ENCODE measurements at regions not wholly inside any gene's neighbourhood (a gene's known extent, or its start where the extent isn't known, plus 50 kb on each side); places are given as distances from the start of the nearest gene placed in this dataset.

DNA sequence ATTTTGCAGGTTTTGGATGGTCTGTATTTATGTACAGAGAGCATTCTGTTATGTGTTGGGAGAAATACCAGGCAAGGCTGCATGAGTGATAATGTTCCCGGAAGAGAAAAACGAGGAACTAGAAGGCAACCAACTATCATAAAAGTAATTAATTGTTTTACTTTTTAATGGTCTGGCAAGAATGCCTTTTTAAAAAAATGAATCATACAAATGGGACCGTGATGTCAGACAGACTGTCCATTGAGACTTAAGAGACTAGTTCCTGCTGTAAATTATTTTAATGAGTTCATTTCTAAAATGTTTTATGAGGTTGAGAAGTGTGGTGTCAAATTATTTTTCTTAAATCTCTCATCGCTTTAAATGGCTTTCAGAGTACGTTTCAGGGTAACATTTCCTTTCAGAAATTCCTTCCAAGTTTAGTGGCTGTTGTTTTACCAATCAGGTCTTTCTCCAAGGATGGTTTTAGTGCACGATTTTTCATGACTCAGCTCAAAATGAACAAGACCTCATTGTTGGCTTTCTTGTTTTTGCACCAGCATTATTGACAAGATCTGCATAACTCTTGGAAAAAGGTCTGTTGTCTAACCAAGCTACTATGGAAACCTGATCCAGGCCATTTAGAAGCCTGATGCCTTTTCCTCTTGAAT, 86.1 kb upstream of the ARHGAP5 start:
- no peak overlapping the region for H3K4me3 Mint-ChIP-seq (ENCODE audit: unreplicated experiment)
- no peaks in the 10 kb centered on the region for H3K36me3 Mint-ChIP-seq (ENCODE audit: low read depth, unreplicated experiment)
- peaks cover 7% of the 10 kb centered on the region for H3K4me1 Mint-ChIP-seq (ENCODE audit: unreplicated experiment)
- no peak overlapping the region for H3K27ac Mint-ChIP-seq (ENCODE audit: unreplicated experiment)
- TF ChIP-seq, protein P1, sequence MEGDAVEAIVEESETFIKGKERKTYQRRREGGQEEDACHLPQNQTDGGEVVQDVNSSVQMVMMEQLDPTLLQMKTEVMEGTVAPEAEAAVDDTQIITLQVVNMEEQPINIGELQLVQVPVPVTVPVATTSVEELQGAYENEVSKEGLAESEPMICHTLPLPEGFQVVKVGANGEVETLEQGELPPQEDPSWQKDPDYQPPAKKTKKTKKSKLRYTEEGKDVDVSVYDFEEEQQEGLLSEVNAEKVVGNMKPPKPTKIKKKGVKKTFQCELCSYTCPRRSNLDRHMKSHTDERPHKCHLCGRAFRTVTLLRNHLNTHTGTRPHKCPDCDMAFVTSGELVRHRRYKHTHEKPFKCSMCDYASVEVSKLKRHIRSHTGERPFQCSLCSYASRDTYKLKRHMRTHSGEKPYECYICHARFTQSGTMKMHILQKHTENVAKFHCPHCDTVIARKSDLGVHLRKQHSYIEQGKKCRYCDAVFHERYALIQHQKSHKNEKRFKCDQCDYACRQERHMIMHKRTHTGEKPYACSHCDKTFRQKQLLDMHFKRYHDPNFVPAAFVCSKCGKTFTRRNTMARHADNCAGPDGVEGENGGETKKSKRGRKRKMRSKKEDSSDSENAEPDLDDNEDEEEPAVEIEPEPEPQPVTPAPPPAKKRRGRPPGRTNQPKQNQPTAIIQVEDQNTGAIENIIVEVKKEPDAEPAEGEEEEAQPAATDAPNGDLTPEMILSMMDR (IDR thresholded peaks at IDR 0.05; ENCODE audit: unreplicated experiment) = no peak
- no peaks in the 10 kb centered on the region for H3K9me3 Mint-ChIP-seq (ENCODE audit: unreplicated experiment)
- no peaks in the 10 kb centered on the region for H3K27me3 Mint-ChIP-seq (ENCODE audit: unreplicated experiment)
- DNase-seq (ENCODE audit: low spot score) = no peak

DNA sequence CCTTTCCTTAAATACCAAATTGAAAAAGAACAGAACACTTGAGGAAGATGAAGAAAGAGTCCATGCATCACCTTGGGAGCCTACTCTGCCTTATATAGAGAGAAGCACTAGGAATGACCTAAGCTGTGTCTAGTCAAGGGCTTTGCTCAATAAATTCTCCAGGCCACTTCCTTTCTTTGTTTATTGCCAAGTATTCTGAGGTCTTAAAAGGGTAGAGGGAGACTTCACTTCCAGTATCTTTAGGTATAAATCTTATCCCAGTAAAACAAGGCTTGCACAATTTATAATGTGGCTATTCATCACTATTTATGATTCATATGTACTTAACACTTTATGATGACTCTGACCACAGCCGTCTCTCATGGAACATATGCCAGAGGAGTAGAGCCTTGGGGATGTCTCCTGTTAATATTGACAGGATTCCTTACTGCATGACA, 85.1 kb upstream of the ARHGAP5 start:
- no peak for DNase-seq (ENCODE audit: low spot score)
- H3K27me3 Mint-ChIP-seq (ENCODE audit: unreplicated experiment) = no peaks in the 10 kb centered on the region
- no peaks in the 10 kb centered on the region for H3K36me3 Mint-ChIP-seq (ENCODE audit: low read depth, unreplicated experiment)
- H3K9me3 Mint-ChIP-seq (ENCODE audit: unreplicated experiment) = no peaks in the 10 kb centered on the region
- TF ChIP-seq, protein P1 (IDR thresholded peaks at IDR 0.05; ENCODE audit: unreplicated experiment) = no peak
- no peak overlapping the region for H3K4me3 Mint-ChIP-seq (ENCODE audit: unreplicated experiment)
- peaks cover 7% of the 10 kb centered on the region for H3K4me1 Mint-ChIP-seq (ENCODE audit: unreplicated experiment)
- H3K27ac Mint-ChIP-seq (ENCODE audit: unreplicated experiment) = no peak overlapping the region

DNA sequence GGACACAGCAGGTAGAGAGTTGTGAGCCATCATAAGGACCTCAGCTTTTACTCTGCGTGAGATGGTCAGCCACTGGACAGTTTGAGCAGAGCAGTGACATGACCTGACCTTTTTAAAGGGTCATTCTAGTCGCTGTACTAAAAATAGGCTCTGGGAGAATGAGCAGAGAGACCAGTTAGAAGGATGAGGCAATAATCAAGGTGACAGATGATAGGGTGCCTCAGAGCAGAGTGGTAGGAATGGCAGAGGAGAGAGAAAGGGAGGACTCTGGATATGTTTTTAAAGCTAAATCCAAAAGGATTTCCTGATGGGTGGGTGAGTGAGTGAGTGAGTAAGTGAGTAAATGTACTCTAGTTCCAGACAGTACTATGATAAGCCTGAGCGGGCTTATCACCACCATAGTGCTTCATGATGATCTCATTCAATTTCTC, 83.6 kb upstream of the ARHGAP5 start:
- no peaks in the 10 kb centered on the region for H3K36me3 Mint-ChIP-seq (ENCODE audit: low read depth, unreplicated experiment)
- H3K27ac Mint-ChIP-seq (ENCODE audit: unreplicated experiment) = no peak overlapping the region
- H3K4me1 Mint-ChIP-seq (ENCODE audit: unreplicated experiment) = peaks cover 7% of the 10 kb centered on the region
- no peaks in the 10 kb centered on the region for H3K27me3 Mint-ChIP-seq (ENCODE audit: unreplicated experiment)
- TF ChIP-seq, protein P1 (IDR thresholded peaks at IDR 0.05; ENCODE audit: unreplicated experiment) = no peak
- H3K4me3 Mint-ChIP-seq (ENCODE audit: unreplicated experiment) = no peak overlapping the region
- no peak for DNase-seq (ENCODE audit: low spot score)
- no peaks in the 10 kb centered on the region for H3K9me3 Mint-ChIP-seq (ENCODE audit: unreplicated experiment)

DNA sequence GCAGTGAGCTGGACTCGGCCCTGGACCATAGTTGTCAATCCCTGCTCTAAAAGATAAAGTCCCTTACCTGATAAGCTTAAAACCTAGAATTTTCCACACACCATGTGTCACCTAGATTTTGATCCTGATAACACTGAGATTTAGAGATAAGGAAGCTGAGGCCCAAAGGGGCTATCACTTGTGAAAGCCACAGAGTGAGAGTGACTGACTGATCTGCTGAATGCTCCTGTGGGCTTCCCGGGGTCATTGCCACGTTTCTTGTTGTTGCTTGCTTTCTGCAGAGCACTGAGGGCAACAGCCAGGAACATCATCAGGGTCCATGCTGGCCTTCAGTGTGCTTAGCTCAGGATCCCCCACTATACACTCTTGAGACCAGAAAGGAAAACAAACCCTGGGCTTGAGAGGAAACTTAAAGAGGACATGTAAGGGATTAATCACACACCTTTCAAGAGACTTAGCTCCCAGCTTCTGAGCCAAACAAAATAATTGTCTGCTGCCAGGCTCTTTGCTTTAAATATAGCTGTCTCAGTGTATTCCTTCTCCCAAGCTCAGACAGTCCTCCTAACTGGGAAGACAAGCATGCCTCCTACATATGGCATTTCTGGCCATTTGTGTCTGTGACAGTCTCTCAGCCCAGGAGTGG, 82.6 kb upstream of the ARHGAP5 start:
- Mint-ChIP-seq H3K27ac (ENCODE audit: unreplicated experiment) (no peak overlapping the region), H3K27me3 (ENCODE audit: unreplicated experiment) (no peaks in the 10 kb centered on the region), H3K4me3 (ENCODE audit: unreplicated experiment) (no peak overlapping the region), H3K9me3 (ENCODE audit: unreplicated experiment) (no peaks in the 10 kb centered on the region), H3K4me1 (ENCODE audit: unreplicated experiment) (peaks cover 7% of the 10 kb centered on the region), H3K36me3 (ENCODE audit: low read depth, unreplicated experiment) (no peaks in the 10 kb centered on the region)
- DNase-seq (ENCODE audit: low spot score) = no peak
- TF ChIP-seq, protein P1 (IDR thresholded peaks at IDR 0.05; ENCODE audit: unreplicated experiment) = no peak

DNA sequence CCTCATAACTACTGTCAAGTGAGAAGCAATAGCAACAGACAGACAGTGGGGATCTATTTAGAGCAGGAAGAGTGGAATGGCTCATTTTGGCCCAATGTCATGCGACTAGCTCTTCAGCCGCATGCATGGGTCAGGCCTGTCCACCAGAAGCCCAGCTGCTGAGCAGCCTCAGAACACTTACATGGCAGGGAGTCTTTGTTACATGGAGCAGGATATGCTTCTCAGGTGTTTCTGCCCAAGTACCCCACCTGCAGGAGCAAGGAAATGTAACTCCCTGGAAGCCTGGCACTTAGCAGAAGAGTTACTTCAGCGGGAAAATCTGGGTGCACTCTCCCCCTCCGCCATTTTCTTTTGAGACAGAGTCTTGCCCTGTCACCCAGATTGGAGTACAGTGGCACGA, 73.5 kb upstream of the ARHGAP5 start:
- Mint-ChIP-seq H3K4me3 (ENCODE audit: unreplicated experiment) (no peak overlapping the region), H3K9me3 (ENCODE audit: unreplicated experiment) (no peaks in the 10 kb centered on the region), H3K27ac (ENCODE audit: unreplicated experiment) (no peak overlapping the region), H3K36me3 (ENCODE audit: low read depth, unreplicated experiment) (no peaks in the 10 kb centered on the region), H3K4me1 (ENCODE audit: unreplicated experiment) (peaks cover 9% of the 10 kb centered on the region), H3K27me3 (ENCODE audit: unreplicated experiment) (peaks cover 2% of the 10 kb centered on the region)
- TF ChIP-seq, protein P1 (IDR thresholded peaks at IDR 0.05; ENCODE audit: unreplicated experiment) = no peak
- DNase-seq (ENCODE audit: low spot score) = no peak
